NCI-H1417 treated with DMSO at 0.1 percent for 48 hours (cell line): ENCODE measurements at regions not wholly inside any gene's neighbourhood (a gene's known extent, or its start where the extent isn't known, plus 50 kb on each side); places are given as distances from the start of the nearest gene placed in this dataset.
"Not testable (repeated sequence)": the region's sequence is repeated elsewhere in the genome, so short reads cannot be mapped to it uniquely, and the experiment has no call there.

Source experiments
- DNase-seq: peaks from one replicate; lab custom pipeline; 2025; lab: John Stamatoyannopoulos, UW

- DNase-seq = no peak
Measured at GRCh38 chr10:123378302-123378701, 224.1 kb downstream of the BUB3 start.

DNA sequence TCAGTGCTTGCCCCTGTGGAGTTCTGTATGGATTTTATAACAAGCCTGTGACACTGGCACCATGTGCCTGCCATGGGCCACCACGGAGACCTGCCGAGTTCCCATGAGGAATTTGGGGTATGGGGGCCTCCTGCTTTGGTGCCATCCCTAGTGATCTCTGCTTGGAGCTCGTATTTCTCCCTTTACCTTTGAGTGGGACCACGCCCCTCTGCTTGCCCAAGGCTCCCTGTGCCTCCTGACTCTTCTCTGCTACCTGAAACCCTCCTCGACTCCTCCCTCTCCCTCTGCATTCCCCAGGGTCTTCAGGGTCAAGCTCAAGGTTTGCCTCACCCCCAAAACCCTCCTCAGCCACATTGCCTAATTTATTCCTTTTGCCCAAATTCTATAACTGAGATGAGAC, 225.0 kb downstream of the BUB3 start:
- no peak for DNase-seq

- DNase-seq = peak; percentile 0
Measured at GRCh38 chr10:123380491-123381085, 226.4 kb downstream of the BUB3 start.

- no peak for DNase-seq
Measured at GRCh38 chr10:123381224-123381623, 227.0 kb downstream of the BUB3 start.

- DNase-seq = no peak
Measured at GRCh38 chr10:123382491-123382890, 228.3 kb downstream of the BUB3 start.

DNA sequence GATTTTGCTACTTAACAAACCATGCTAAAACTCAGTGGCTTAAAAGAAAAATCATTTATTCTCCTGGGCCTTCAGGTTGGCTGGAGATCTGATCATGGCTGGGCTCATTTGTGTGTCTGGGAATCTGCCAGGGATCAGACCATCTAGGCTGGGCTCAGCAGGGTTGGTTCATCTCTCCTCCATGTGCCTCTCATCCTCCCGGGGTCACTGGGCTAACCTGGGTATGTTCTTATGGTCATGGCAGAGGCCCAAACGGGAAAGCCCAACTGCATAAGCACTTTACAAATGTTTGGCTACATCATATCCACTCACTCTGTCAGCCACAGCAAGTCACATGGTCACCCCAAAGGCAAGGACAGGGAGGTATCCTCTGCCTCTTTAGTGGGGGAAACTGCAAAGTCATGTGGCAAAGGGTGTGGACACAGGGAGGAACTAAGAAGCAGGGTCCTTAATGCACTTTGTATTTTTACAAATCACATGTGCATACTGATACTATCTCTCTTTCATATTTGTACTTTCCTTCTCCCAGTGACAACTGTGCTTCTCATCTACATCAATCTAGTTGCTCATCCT, 231.4 kb downstream of the BUB3 start:
- DNase-seq = no peak

DNA sequence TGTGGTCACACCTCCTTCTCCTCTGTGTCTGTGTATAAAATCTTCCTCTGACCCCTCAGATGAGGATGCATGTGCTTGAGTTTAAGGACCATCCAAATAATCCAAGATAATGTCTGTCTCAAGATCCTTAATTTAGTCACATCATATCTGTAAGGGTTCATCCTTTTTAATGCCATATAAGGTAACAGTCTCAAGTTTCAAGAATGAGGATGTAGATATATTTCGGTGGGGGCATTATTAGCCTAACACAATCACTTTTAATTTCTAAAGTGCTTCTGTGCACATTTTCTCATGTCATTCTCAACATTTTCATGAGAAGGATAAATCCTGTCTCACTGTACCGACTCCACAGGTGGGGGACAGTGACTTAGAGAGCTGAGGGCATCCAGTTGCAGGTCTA, 235.3 kb downstream of the BUB3 start:
- DNase-seq = no peak

DNA sequence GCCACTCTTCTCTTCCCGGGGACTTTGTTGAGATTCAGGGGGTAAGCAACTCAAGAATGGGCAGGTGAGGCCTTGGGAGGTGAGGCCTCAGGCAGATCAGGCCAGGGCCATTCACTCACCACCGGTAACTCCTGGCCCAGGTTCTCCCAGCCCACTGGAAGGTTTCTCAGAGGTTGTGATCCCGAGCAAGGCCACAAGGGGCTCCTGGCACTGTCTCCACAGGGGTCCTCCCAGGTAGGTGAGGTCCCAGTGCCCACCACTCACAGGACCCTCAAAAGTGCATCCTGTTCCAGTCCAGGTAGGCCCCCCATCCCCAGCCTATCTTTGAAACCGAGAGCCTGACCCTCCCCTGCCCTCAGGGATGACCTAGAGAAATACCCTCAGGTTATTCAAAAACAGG, 236.1 kb downstream of the BUB3 start:
- no peak for DNase-seq

DNA sequence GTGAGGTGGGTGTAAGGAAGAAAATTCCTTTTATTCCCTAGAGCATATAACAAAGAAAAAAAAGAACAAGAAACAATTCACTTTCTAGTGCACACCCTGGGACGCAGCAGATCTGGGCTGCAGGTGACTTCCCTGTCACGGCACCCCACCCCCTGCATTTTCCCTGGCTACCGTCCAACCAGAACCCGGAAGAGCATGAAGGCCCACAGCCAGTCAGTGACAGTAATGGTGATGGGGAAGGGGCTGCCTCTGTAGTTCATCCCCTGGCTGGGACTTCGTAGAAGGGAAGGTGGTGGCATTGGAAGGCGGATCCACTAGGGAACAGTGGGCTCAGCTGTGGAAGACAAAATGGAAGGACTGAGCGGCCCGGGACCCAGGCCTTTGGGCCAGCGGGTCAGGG, 236.7 kb downstream of the BUB3 start:
- no peak for DNase-seq

DNA sequence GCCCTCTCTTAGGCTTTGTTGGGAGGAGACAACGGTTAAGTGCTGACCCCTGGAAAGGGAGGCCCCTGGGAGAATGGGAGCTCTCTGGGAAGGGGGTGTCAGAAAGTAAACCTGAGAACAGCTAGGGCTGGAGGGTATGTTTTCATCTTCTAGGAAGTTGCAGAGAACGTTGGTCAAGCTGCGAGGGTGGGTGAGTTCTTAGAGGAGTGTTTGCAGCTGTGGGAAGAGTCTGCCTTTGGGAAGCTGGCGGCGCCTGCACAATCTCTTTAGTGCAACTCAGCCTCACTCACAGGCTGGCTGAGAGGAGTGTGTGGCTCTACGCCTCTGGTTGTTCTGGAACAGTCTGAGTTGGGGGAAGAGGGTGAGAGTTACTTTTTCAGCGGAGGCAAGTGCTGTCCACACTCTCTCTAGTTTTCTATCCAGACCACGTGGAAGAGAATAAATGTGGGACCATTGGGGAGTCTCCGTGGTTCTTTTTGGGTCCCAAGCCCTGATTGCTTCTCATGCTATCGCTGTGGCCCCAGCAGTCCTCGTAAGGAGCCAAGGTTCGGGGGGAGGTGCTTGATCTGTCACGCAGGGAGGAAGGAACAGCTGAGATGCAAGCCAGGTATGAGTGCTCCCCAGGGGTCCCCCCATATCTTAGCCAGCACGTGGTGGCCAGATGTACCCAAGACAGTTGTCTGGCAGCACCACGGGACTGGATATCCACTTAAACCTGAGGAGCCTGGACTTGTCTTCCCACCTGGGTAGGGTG, 237.2 kb downstream of the BUB3 start:
- no peak for DNase-seq

DNA sequence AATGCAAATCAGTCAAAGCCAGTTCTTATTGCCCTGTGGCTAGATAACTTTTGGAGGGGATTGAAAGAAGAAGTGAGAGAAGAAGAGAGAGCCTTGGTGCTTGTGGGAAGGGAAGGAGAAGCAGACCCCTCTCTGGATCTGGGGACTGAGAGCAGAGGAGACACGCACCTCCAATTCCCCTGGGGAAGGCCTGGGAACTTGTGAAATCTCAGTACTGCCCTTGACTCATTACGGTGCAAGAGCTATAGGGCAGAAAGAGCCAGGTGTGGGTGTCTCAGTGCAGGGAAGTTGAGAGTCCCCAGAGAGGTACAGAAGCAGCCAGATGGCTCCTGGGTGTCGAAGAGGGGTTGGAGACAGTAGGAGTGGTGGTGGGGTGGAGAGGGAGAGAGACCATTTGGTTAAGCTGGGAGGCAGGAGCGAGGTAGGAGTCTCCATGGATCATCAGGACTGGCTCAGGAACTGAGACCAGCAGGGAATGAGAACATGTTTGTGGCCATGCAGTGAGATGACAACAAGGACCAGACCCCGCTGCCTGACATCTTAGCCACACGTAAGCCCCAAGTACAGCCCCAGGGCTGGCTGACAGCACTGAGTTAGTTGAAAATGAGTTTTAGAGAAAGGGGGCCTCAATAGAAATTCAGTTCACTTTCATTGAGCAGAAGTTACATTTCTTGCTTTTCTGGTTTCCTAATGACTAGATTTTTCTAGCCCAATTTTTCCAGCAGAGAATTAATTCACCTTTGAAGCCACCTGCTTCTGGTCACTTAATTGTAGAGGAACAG, 238.2 kb downstream of the BUB3 start:
- DNase-seq = no peak

GRCh38 chr10:123393170-123393569, 239.0 kb downstream of the BUB3 start:
- DNase-seq = no peak

GRCh38 chr10:123394382-123394781, 240.2 kb downstream of the BUB3 start:
- no peak for DNase-seq

DNA sequence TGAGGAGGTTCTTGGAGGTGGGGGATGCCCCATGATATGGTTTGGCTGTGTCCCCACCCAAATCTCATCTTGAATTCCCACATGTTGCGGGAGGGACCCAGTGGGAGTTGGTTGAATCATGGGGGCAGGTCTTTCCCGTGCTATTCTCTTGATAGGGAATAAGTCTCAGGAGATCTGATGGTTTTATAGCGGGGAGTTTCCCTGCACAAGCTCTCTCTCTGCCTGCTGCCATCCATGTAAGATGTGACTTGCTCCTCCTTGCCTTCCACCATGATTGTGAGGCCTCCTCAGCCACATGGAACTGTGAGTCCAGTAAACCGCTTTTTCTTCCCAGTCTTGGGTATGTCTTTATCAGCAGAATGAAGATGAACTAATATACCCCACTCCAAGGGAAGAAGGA, 241.0 kb downstream of the BUB3 start:
- DNase-seq = not testable (repeated sequence)

- no peak for DNase-seq
Measured at GRCh38 chr10:123395906-123396305, 241.7 kb downstream of the BUB3 start.

- DNase-seq = no peak
Measured at GRCh38 chr10:123398180-123398591, 244.0 kb downstream of the BUB3 start.

- DNase-seq = no peak
Measured at GRCh38 chr10:123398756-123399155, 244.6 kb downstream of the BUB3 start.

DNA sequence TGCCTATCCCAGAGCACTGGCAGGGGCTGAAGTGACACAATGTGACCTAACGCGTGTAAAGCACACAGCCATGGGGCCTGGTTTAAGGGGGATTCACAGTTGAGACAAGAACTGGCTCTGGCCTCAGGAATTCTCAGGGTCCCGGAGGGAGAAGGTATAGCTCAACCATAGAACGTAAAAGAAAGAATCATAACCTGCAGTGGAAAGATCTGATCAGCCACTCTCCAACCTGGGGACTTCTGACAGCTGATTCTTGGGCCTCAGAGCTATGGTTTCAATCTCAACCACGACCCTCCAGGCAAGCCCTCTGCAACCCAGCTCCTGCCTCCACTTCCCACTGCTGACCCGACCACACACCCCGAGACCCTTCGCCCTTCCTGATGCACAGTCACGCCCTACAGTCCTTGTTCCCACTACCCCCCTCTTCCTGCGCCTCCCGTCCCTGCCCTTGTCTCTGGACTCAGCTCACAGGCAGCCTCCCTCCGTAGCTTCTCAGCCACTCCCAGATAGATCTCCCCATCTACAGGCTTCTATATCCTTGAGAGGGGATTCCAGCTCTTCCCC, 245.2 kb downstream of the BUB3 start:
- no peak for DNase-seq

DNA sequence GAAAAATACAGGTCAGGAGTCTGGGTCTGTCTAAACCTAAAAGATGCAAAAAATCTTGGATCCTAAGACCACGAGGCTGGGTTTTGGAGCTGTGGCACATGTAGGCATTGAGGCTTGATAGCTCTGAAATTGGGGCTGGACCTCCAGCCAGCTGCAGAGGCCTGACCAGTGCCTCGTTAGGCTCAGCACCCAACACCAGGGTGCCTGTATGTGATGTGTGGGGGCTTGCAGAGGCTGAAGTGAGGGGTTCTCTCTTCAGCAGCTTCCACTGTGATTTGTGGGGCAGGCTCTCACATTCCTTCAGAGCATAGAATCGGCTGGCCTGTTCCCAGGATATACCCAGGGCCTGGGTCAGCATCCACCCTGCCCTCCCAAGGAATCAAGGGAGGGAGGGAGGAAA, 247.8 kb downstream of the BUB3 start:
- DNase-seq = no peak

- no peak for DNase-seq
Measured at GRCh38 chr10:123402656-123403055, 248.5 kb downstream of the BUB3 start.

DNA sequence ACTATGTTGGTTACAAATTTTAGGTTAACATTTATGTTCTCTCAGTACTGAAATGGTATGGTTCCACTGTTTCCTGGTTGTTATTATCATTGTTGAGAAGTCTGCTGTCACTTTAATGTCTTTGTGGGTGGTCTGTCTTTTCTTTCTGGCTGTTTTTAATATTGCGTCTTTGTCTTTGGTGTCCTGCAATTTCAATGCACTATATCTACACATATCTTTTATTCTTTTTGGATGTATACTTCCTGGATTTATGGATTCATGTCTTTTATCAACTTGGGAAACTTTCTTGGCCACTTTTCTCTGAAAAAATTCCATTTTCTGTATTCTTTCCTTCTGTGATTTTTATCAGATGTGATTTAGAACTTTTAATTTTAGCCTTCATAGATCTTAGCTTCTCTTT, 250.2 kb downstream of the BUB3 start:
- no peak for DNase-seq

GRCh38 chr10:123408660-123409059, 254.5 kb downstream of the BUB3 start:
- no peak for DNase-seq
